ENCODE measurements at regions not wholly inside any gene's neighbourhood (a gene's known extent, or its start where the extent isn't known, plus 50 kb on each side); places are given as distances from the start of the nearest gene placed in this dataset.

GRCh38 chr1:55385402-55386018 is 170.3 kb upstream of the USP24 start:
- Histone ChIP-seq H3K36me3 (no peaks in the 10 kb centered on the region), H3K27ac (no peak overlapping the region), H3K9me3 (no peaks in the 10 kb centered on the region), H3K27me3 (replicated peaks; ENCODE audit: insufficient read depth) (no peaks in the 10 kb centered on the region), H3K4me1 (replicated peaks) (no peaks in the 10 kb centered on the region), H3K4me3 (no peak overlapping the region)
- WGBS, result 94% methylated on average over 1 of the region's 1 CpG
- intact Hi-C loops (cut with DNase I), result no loop called here
- DNase-seq (ENCODE audit: low spot score), result no peak
- TF ChIP-seq CTCF (IDR thresholded peaks at IDR 0.05) (no peak), POLR2AphosphoS5 (IDR thresholded peaks at IDR 0.05) (no peak), POLR2A (IDR thresholded peaks at IDR 0.05) (no peak)

GRCh38 chr1:55384637-55385036 is 169.5 kb upstream of the USP24 start:
- H3K36me3 ChIP-seq, result no peaks in the 10 kb centered on the region
- 79% methylated on average over 7 of the region's 7 CpGs for WGBS
- no peak for DNase-seq (ENCODE audit: low spot score)
- no peak overlapping the region for H3K4me3 ChIP-seq
- no peaks in the 10 kb centered on the region for H3K9me3 ChIP-seq
- intact Hi-C loops (cut with DNase I), result loop anchor here (5.0 kb wide), 1 partner anchor 333 kb away; no protein-coding TSS in a partner anchor
- TF ChIP-seq CTCF (IDR thresholded peaks at IDR 0.05) (no peak), POLR2AphosphoS5 (IDR thresholded peaks at IDR 0.05) (no peak), POLR2A (IDR thresholded peaks at IDR 0.05) (no peak)
- no peak overlapping the region for H3K27ac ChIP-seq
- no peaks in the 10 kb centered on the region for H3K4me1 ChIP-seq (replicated peaks)
- no peaks in the 10 kb centered on the region for H3K27me3 ChIP-seq (replicated peaks; ENCODE audit: insufficient read depth)

DNA sequence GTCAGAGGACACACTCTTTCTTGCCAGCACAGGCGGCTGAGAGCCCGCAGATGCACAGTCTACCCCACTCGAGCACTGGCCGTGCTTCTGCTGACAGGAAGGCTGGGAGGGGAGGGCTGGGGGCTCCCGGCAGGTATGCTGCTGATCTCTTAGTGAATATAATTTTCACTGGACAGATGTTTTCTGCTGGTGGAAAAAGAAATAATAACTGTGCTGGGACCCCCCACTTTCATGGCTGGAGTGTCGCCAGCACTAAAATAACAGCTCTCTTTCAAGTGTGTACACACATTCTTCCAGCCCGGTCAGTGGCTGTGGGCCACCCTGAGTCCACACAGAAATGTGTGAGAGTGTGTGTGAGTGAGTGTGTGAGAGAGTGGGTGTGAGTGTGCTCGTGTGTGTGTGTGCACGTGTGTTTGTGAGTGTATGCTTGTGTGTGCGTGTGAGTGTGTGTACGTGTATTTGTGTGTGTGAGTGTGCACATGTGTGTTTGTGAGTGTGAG is 167.7 kb upstream of the USP24 start:
- WGBS, result 53% methylated on average over 11 of the region's 11 CpGs
- TF ChIP-seq POLR2AphosphoS5 (IDR thresholded peaks at IDR 0.05), result no peak
- no peak for TF ChIP-seq CTCF (IDR thresholded peaks at IDR 0.05)
- no peak for TF ChIP-seq POLR2A (IDR thresholded peaks at IDR 0.05)
- Histone ChIP-seq H3K9me3 (no peaks in the 10 kb centered on the region), H3K4me1 (replicated peaks) (no peaks in the 10 kb centered on the region), H3K4me3 (no peak overlapping the region), H3K36me3 (no peaks in the 10 kb centered on the region), H3K27ac (no peak overlapping the region), H3K27me3 (replicated peaks; ENCODE audit: insufficient read depth) (no peaks in the 10 kb centered on the region)
- DNase-seq (ENCODE audit: low spot score), result no peak
- intact Hi-C loops (cut with DNase I), result loop anchor here (5.0 kb wide), 1 partner anchor 334 kb away; no protein-coding TSS in a partner anchor

DNA sequence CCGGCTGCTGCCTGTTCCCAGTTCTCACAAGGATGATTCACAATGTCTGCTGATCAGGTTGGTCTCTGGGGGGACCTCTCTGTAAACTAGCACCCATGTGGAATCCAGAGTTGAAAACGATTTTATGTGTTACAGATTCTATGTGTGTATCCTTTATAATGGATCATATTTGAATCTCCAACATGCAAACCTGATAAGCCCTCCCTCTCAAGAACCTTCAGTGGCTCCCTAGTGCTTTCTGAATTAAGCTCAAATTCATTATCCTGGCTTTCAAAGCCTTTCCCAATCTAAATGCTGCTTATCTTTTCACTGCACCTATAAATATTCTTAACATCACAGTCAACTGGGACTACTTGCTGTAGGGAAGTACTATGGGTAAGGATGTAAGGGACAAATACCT is 166.8 kb upstream of the USP24 start:
- intact Hi-C loops (cut with DNase I), result loop anchor here (5.0 kb wide), 1 partner anchor 335 kb away; no protein-coding TSS in a partner anchor
- no peak for TF ChIP-seq POLR2A (IDR thresholded peaks at IDR 0.05)
- TF ChIP-seq POLR2AphosphoS5 (IDR thresholded peaks at IDR 0.05), result no peak
- TF ChIP-seq CTCF (IDR thresholded peaks at IDR 0.05), result no peak
- no peaks in the 10 kb centered on the region for H3K27me3 ChIP-seq (replicated peaks; ENCODE audit: insufficient read depth)
- no peak overlapping the region for H3K27ac ChIP-seq
- WGBS, result 73% methylated on average over 2 of the region's 2 CpGs
- H3K9me3 ChIP-seq, result no peaks in the 10 kb centered on the region
- no peaks in the 10 kb centered on the region for H3K4me1 ChIP-seq (replicated peaks)
- DNase-seq (ENCODE audit: low spot score), result no peak
- H3K4me3 ChIP-seq, result no peak overlapping the region
- no peaks in the 10 kb centered on the region for H3K36me3 ChIP-seq

GRCh38 chr1:55381491-55381890 is 166.3 kb upstream of the USP24 start:
- TF ChIP-seq POLR2AphosphoS5 (IDR thresholded peaks at IDR 0.05) (no peak), POLR2A (IDR thresholded peaks at IDR 0.05) (no peak), CTCF (IDR thresholded peaks at IDR 0.05) (no peak)

More at GRCh38 chr1:55381491-55381890, 166.3 kb upstream of the USP24 start:
- 95% methylated on average over 5 of the region's 5 CpGs for WGBS
- Histone ChIP-seq H3K27ac (no peak overlapping the region), H3K36me3 (no peaks in the 10 kb centered on the region), H3K4me3 (no peak overlapping the region), H3K27me3 (replicated peaks; ENCODE audit: insufficient read depth) (no peaks in the 10 kb centered on the region), H3K9me3 (no peaks in the 10 kb centered on the region), H3K4me1 (replicated peaks) (no peaks in the 10 kb centered on the region)
- no peak for DNase-seq (ENCODE audit: low spot score)
- intact Hi-C loops (cut with DNase I), result loop anchor here (5.0 kb wide), 1 partner anchor 336 kb away; no protein-coding TSS in a partner anchor

Data from prostate gland (tissue), 2 donors.